GM19455 (cell line): ENCODE measurements at regions not wholly inside any gene's neighbourhood (a gene's known extent, or its start where the extent isn't known, plus 50 kb on each side); places are given as distances from the start of the nearest gene placed in this dataset.

Experiments
- ATAC-seq: cut with Tn5 transposase; IDR thresholded peaks from one replicate; pipeline ENCODE4 v1.9.1; 2021; ENCODE audit not compliant: unreplicated experiment

- ATAC-seq, result peak; percentile 86
Measured at GRCh38 chr2:41896186-41896846, 151.5 kb upstream of the PKDCC start.

- ATAC-seq, result no peak
Measured at GRCh38 chr2:41899189-41899588, 148.6 kb upstream of the PKDCC start.

GRCh38 chr2:41900101-41900577 lies 147.7 kb upstream of the PKDCC start:
- no peak for ATAC-seq

GRCh38 chr2:41902897-41903296 lies 144.9 kb upstream of the PKDCC start:
- ATAC-seq, result no peak

- no peak for ATAC-seq
Measured at GRCh38 chr2:41903474-41904135, 144.2 kb upstream of the PKDCC start.

- no peak for ATAC-seq
Measured at GRCh38 chr2:41904459-41904858, 143.4 kb upstream of the PKDCC start.

GRCh38 chr2:41905597-41906337 lies 142.1 kb upstream of the PKDCC start:
- ATAC-seq, result no peak

- no peak for ATAC-seq
Measured at GRCh38 chr2:41906338-41906725, 141.5 kb upstream of the PKDCC start.

GRCh38 chr2:41907141-41907540 lies 140.7 kb upstream of the PKDCC start:
- ATAC-seq, result no peak

- ATAC-seq, result no peak
Measured at GRCh38 chr2:41907771-41908207, 140.0 kb upstream of the PKDCC start.

GRCh38 chr2:41908349-41908748 lies 139.5 kb upstream of the PKDCC start:
- no peak for ATAC-seq

GRCh38 chr2:41909584-41909983 lies 138.2 kb upstream of the PKDCC start:
- no peak for ATAC-seq

GRCh38 chr2:41910126-41910525 lies 137.7 kb upstream of the PKDCC start:
- no peak for ATAC-seq

- no peak for ATAC-seq
Measured at GRCh38 chr2:41911033-41911432, 136.8 kb upstream of the PKDCC start.

- no peak for ATAC-seq
Measured at GRCh38 chr2:41912337-41912736, 135.5 kb upstream of the PKDCC start.

- no peak for ATAC-seq
Measured at GRCh38 chr2:41912776-41913175, 135.0 kb upstream of the PKDCC start.

- no peak for ATAC-seq
Measured at GRCh38 chr2:41913311-41913710, 134.5 kb upstream of the PKDCC start.

GRCh38 chr2:41913921-41914609 lies 133.8 kb upstream of the PKDCC start:
- no peak for ATAC-seq

GRCh38 chr2:41914936-41915335 lies 132.9 kb upstream of the PKDCC start:
- ATAC-seq, result no peak

GRCh38 chr2:41916177-41916576 lies 131.6 kb upstream of the PKDCC start:
- ATAC-seq, result no peak

GRCh38 chr2:41917587-41917986 lies 130.2 kb upstream of the PKDCC start:
- no peak for ATAC-seq
